ENCODE measurements at regions not wholly inside any gene's neighbourhood (a gene's known extent, or its start where the extent isn't known, plus 50 kb on each side); places are given as distances from the start of the nearest gene placed in this dataset.
A peak's percentile ranks its signal among the peaks of the same experiment; 100 is the strongest.

DNA sequence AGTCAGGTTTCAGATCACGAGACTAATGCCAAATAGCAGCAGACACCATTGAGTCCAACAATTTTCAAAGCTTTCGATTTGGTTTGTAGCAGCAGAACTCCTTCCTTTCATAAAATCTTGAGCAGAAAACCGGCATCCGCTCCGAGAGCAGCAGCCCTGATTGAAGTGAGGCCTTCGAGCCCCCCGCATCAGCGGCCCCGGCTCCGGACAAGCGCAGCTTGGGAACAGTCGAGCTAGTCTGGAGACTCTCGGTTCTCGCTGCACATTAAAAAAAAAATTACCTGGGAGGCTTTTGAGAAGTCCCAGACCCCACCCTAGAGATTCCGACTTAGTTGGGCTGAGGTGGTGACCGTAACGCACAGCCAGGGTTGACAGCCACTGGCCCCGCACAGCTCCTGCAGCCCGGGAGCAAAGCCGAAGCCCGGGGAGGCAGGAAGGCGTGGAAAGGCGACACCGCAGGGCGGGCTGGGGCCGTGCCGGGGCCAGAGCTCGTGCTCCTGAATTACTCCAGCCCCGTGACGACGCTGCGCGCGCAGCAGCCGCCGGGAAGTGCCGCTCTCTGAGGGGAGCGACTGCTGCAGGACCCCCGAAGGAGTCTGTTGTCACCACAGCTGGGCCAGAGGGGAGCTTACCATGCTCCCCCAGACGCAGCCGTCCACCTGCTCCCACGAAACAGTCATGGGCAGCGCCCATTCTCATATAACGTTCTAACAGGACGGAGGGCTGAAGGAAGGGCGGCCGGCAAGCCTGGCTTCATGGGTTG lies 57.8 kb downstream of the SPATA19 start:
- peak; percentile 68 for DNase-seq

GRCh38 chr11:133785795-133786340 lies 59.4 kb downstream of the SPATA19 start:
- no peak for DNase-seq

DNA sequence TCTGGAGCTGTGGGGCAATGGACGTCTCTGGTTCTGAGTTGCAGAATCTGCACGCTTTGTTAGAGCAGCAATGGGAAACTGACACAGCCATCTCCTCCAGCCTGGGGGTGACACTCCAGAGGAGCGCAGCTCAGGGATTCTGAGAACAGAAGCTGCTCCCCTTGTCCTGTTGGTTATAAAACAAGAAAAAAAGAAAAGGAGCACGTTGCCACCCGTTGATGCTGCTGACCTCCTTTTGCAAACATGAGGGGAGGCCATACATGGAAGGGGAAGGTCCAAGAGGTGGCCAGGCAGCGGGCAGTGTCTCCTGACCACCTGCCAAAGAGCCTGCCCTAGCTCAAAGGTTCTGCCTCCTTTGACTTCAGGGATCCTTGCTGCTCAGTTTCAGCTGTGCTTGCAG lies 61.0 kb downstream of the SPATA19 start:
- no peak for DNase-seq

GRCh38 chr11:133782116-133782725 lies 63.1 kb downstream of the SPATA19 start:
- no peak for DNase-seq

- peak; percentile 5 for DNase-seq
Measured at GRCh38 chr11:133778161-133778560, 67.2 kb downstream of the SPATA19 start.

GRCh38 chr11:133776671-133777367 lies 68.5 kb downstream of the SPATA19 start:
- DNase-seq = peak; percentile 57

GRCh38 chr11:133762538-133762937 lies 82.8 kb downstream of the SPATA19 start:
- DNase-seq = no peak

- DNase-seq = no peak
Measured at GRCh38 chr11:133753150-133753549, 92.2 kb downstream of the SPATA19 start.

GRCh38 chr11:133749841-133750240 lies 95.5 kb downstream of the SPATA19 start:
- DNase-seq = no peak

DNA sequence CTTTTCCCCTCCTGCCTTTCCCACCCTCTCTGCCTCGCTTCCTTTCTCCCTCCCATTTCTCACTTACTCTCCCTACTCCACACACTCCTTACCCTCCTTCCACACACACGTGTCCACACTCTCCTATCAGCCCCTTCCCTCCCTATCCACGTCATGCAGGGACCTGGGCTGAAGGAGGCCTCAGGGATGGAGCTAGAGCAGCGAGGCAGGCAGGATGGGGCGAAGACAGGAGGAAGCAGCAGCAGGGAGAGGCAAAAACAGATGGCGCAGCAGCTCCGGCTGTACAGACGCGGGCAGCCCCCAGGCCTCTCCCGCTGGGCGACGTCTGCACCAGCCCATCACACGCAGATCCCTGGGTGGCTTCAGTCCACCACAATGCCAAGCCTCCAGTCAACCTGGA lies 97.9 kb downstream of the SPATA19 start:
- peak; percentile 19 for DNase-seq

DNA sequence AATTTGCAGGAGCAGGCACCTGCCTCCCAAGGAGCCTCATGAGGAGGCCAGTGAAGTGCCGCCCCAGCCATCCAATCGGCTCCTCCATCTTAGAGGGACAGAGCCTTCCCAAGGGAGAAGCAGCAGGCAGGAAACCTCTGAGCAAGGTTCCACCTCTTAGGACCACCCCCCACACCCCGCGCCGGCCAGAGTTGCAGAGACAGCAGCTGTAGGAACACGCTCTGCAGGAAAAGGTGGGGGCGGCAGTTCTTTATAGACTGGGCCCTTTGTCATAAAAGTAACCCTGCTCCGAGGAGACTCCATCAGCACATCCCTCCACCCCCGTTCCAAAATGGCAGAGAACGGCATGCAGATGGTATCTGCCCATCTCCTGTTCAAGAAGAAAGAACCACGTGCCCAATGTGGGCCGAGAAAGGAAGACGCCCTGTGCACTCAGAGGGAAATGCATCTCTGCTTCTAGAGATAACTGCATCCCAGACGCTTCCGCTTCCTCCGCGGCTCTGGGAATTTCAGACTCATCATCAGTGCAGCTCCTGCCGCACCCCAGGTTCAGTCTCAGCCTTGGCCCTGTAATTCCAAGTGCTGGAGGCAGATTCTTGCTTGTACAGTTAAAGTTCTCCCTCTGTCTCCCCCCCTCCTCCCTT lies 98.5 kb downstream of the SPATA19 start:
- DNase-seq = no peak

- no peak for DNase-seq
Measured at GRCh38 chr11:133745791-133746190, 99.5 kb downstream of the SPATA19 start.

GRCh38 chr11:133742353-133742752 lies 103.0 kb downstream of the SPATA19 start:
- DNase-seq = peak; percentile 49

DNA sequence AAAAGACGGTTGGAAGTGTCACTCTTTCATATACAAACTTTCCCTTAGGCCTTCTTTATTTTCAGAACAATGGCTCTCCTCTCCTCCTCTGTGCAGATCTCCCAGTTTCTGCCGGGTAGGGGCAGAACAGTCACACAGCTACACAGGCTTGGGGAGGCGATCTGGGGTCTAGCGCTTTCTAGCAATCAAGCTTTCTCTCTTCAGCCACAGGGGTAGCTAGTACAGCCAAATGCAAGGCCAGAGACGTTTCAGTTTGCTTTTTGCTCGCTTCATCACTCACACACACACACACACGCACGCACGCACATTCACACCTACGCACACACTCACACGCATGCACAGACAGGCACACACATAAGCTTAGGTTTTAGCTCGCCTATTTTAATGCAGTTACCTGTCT lies 104.3 kb downstream of the SPATA19 start:
- DNase-seq = no peak

- DNase-seq = no peak
Measured at GRCh38 chr11:133739481-133739880, 105.8 kb downstream of the SPATA19 start.

- DNase-seq = no peak
Measured at GRCh38 chr11:133738624-133739023, 106.7 kb downstream of the SPATA19 start.

DNA sequence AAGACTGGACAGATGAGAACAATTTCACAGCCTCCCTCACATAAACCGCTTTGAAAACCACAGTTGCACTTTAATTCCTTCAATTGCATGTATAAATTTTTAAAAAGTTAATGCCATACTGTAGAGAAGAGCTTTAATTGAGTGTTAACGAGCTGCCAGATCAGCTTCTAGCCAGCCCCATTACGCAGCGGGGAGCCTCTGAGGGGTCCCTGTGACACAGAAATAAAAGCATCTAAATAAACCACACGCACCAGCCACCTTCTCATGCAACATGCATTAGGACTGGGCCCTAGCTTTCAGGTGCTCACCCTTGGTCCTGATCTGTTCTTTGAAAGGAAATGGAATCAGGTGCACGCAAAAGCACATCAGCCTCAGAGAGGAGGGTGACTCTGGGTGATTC lies 111.7 kb downstream of the SPATA19 start:
- no peak for DNase-seq

GRCh38 chr11:133732109-133732674 lies 113.1 kb downstream of the SPATA19 start:
- DNase-seq = no peak

DNA sequence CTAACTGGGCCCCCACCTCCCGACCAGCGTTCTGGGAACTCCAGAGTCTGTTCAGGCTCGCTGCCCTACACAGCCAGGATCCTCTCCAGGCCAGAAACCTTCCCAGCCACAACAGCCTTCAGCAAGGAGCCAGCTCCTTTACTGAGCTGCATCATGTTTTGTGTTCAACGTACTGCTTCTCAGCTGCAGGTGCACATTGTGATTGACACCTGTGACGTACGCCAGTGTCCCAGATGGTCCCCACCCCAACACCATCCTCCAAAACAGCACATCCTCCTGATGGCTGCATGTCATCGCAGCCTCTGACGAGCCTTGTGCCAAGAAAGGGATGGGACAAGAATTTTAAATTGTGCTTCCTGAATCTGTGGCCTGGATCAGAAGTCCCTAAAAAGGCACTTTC lies 117.5 kb downstream of the SPATA19 start:
- no peak for DNase-seq

GRCh38 chr11:133726542-133726941 lies 118.8 kb downstream of the SPATA19 start:
- peak; percentile 94 for DNase-seq

GRCh38 chr11:133724116-133724515 lies 121.2 kb downstream of the SPATA19 start:
- DNase-seq = peak; percentile 84

DNA sequence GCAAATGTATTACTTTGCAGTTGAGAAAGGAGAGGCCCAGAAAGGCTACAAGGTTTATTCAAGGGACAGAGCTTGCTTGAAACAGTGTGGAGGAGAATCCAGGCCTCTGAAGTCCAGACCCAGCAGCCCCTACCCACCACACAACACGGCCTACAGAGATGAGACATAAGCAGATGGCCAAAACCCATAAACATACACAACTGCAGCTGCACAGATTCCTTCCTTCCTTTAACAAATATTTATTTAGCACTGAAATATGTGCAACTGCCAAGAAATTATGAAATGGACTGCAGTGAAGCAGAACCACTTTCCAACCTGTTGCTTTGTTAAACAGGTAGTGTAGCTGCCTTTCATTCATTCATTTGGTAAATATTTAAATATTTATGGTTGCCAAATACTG lies 122.3 kb downstream of the SPATA19 start:
- DNase-seq = peak; percentile 10

DNA sequence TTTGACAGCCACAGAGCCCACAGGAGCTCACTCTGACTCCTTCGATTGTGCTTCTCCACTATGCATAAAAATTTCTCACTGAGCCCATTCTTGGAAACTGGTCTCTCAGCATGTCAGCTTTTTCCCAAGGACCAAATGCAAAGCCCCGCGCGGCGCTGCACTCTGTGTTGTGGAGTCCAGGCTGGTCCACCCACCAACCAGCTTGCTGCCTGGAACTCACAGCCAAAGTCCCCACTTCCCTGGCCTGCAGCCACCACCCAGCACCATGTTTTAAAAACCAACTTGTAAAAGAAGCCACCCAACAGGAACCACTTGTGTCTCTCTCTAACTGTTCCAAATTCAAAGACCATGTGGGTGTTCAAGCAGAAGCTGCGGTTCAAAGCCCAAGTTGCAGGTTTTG lies 124.4 kb downstream of the SPATA19 start:
- DNase-seq = no peak

Data from NCI-H82 (cell line).